Kidney (tissue), 13 donors: ENCODE measurements at regions not wholly inside any gene's neighbourhood (a gene's known extent, or its start where the extent isn't known, plus 50 kb on each side); places are given as distances from the start of the nearest gene placed in this dataset.
A peak's percentile ranks its signal among the peaks of the same experiment; 100 is the strongest.

ENCODE experiments used
- DNase-seq, 5 donors: peaks; one replicate each; pipeline ENCODE4 v3.0.0-alpha.2; 2013 to 2020
- FAIRE-seq: peaks from 2 replicates; lab custom pipeline; 2012; peaks lifted over from hg19 to GRCh38; lab: Jason Lieb, UNC
- H3K27ac ChIP-seq, 2 donors: one replicate each; pipeline ENCODE4 v1.7.0; 2013; ENCODE audit warnings: low read depth in 2 of 2, low read length in 2 of 2, inconsistent platforms in 1 of 2
- H3K27me3 ChIP-seq: one replicate; pipeline ENCODE4 v1.7.1; 2013; ENCODE audit warnings: low read length, inconsistent platforms; ENCODE audit not compliant: control insufficient read depth, insufficient read depth
- H3K36me3 ChIP-seq, 3 donors: one replicate each; pipeline versions ENCODE4 v1.7.0 to v1.7.1; 2013; ENCODE audit warnings: low read length in 3 of 3, control low read depth in 1 of 3, inconsistent platforms in 1 of 3; ENCODE audit not compliant: insufficient read depth in 3 of 3, control insufficient read depth in 2 of 3
- H3K4me1 ChIP-seq, 3 donors: one replicate each; pipeline versions ENCODE4 v1.7.0 to v1.7.1; 2013; ENCODE audit warnings: low read length in 3 of 3, inconsistent platforms in 1 of 3, low read depth in 1 of 3; ENCODE audit not compliant: control insufficient read depth in 2 of 3, insufficient read depth in 2 of 3
- H3K4me3 ChIP-seq, 3 donors: one replicate each; pipeline versions ENCODE4 v1.7.0 to v1.8.1; 2013; ENCODE audit warnings: low read length in 3 of 3, control low read depth in 1 of 3, inconsistent platforms in 1 of 3
- H3K9ac ChIP-seq, 3 donors: one replicate each; pipeline versions ENCODE4 v1.7.0 to v1.7.1; 2013; ENCODE audit warnings: low read length in 3 of 3, control low read depth in 1 of 3, inconsistent platforms in 1 of 3
- H3K9me3 ChIP-seq, 3 donors: one replicate each; pipeline versions ENCODE4 v1.7.0 to v1.7.1; 2013; ENCODE audit warnings: low read length in 3 of 3, control low read depth in 1 of 3, inconsistent platforms in 1 of 3; ENCODE audit not compliant: control insufficient read depth in 2 of 3, insufficient read depth in 1 of 3
- intact Hi-C: fragments of 100-400 bp; cut with DNase I; formaldehyde crosslinking; loops from one replicate; pipeline ENCODE4 v1.11.1; 2022
- TF ChIP-seq, protein P1 (sequence below): IDR thresholded peaks from 3 replicates; pipeline ENCODE4 v1.5.1; 2012; ENCODE audit warnings: mild to moderate bottlenecking, moderate library complexity, borderline replicate concordance; ENCODE audit not compliant: insufficient read depth; ENCODE audit errors: extremely low read depth
- donor health status: control.
- donor health status: control.
- donor health status: control.
- donor health status: control.
- donor health status: control.
- donor health status: DM: yes; HTN: yes; CAD: no.
- donor health status: Normal renal cell carcinoma (clear cell type).

- Histone ChIP-seq H3K4me3 (no peak overlapping the region), H3K27ac (no peak overlapping the region), H3K9ac (no peak overlapping the region), H3K4me1 (peaks cover 0 to 7% (median 2%) of the 10 kb centered on the region in 3 donors), H3K9me3 (no peaks in the 10 kb centered on the region), H3K36me3 (no peaks in the 10 kb centered on the region), H3K27me3 (no peaks in the 10 kb centered on the region)
- DNase-seq (peak in 1 of 5 donors; percentile 10), FAIRE-seq (no peak)
- intact Hi-C loops, result no loop called here
- TF ChIP-seq, protein P1, sequence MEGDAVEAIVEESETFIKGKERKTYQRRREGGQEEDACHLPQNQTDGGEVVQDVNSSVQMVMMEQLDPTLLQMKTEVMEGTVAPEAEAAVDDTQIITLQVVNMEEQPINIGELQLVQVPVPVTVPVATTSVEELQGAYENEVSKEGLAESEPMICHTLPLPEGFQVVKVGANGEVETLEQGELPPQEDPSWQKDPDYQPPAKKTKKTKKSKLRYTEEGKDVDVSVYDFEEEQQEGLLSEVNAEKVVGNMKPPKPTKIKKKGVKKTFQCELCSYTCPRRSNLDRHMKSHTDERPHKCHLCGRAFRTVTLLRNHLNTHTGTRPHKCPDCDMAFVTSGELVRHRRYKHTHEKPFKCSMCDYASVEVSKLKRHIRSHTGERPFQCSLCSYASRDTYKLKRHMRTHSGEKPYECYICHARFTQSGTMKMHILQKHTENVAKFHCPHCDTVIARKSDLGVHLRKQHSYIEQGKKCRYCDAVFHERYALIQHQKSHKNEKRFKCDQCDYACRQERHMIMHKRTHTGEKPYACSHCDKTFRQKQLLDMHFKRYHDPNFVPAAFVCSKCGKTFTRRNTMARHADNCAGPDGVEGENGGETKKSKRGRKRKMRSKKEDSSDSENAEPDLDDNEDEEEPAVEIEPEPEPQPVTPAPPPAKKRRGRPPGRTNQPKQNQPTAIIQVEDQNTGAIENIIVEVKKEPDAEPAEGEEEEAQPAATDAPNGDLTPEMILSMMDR, result no peak
These were observed 668.5 kb downstream of the PCDH18 start for GRCh38 chr4:136863756-136864155.

DNA sequence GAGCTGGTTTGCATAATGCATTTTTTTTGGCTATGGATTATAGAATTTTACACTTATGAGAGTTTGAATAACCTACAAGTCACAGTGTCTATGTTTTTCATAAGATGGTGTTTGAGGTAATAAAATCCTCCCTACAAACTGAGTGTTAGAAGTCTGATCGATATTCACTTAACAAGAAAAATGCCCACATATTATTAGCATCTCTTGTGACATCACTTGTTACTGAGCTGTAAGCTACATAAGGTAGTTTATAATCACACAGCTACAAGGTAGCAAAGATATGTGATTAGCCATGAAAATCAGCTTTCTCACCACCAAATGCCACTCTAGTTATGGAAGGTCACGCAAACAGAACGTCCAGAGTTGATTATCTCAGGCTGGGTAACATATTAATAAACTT is 669.6 kb downstream of the PCDH18 start:
- no peak for DNase-seq
- Histone ChIP-seq H3K36me3 (no peaks in the 10 kb centered on the region), H3K9me3 (no peaks in the 10 kb centered on the region), H3K27me3 (no peaks in the 10 kb centered on the region), H3K9ac (no peak overlapping the region), H3K27ac (no peak overlapping the region), H3K4me1 (peaks cover 0 to 7% (median 2%) of the 10 kb centered on the region in 3 donors), H3K4me3 (no peak overlapping the region)
- intact Hi-C loops, result no loop called here
- TF ChIP-seq, protein P1, result no peak
- FAIRE-seq, result no peak

DNA sequence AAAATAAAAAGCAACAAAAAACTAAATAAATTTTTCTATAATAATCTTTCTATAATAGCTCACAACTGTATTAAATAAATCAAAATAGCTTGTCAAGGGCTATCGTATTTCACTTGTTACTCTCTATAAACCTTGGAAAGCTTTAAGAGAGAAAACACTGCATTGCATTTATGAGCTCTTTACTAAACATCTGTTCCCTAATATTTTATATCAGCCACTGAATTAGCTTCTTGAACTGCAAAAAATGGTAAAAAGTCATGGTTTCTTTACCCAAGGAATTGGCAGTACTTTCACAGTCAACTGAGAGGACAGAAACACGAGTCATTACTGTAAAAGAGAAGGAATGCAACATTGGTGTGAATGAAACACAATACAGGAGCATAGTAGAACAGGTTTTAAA is 671.2 kb downstream of the PCDH18 start:
- TF ChIP-seq, protein P1, result no peak
- Histone ChIP-seq H3K36me3 (no peaks in the 10 kb centered on the region), H3K27me3 (no peaks in the 10 kb centered on the region), H3K27ac (no peak overlapping the region), H3K4me3 (no peak overlapping the region), H3K9ac (no peak overlapping the region), H3K9me3 (no peaks in the 10 kb centered on the region), H3K4me1 (peaks cover 0 to 7% (median 2%) of the 10 kb centered on the region in 3 donors)
- DNase-seq (peak in 2 of 5 donors; percentile 15 to 40), FAIRE-seq (no peak)
- intact Hi-C loops, result no loop called here

DNA sequence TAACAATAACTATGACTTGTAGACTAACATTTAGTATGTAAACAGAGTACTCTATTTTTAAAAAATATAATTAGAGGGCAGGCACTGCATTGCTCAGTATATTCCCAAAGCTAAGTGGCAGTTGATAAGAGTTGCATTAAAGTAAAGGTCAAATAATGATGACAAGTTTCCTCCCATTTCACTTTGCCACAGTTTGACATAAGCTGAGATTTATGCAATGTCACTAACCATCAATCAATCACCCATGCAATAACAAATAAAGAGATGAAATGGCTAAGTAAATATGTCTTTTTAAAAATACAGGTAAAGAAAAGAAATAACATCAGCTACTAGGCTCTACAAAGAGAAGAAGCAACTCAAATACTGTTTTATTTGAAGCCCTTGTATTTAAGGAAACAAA is 673.4 kb downstream of the PCDH18 start:
- H3K27ac ChIP-seq, result no peak overlapping the region
- FAIRE-seq (no peak), DNase-seq (no peak)
- no peaks in the 10 kb centered on the region for H3K36me3 ChIP-seq
- no peaks in the 10 kb centered on the region for H3K9me3 ChIP-seq
- no peaks in the 10 kb centered on the region for H3K27me3 ChIP-seq
- H3K4me1 ChIP-seq, result peaks cover 0 to 7% (median 2%) of the 10 kb centered on the region in 3 donors
- intact Hi-C loops, result no loop called here
- H3K9ac ChIP-seq, result no peak overlapping the region
- TF ChIP-seq, protein P1, result no peak
- H3K4me3 ChIP-seq, result no peak overlapping the region
